H9 (cell line): ENCODE measurements at regions not wholly inside any gene's neighbourhood (a gene's known extent, or its start where the extent isn't known, plus 50 kb on each side); places are given as distances from the start of the nearest gene placed in this dataset.

Experiments used
- DNase-seq: peaks from one replicate; pipeline ENCODE4 v3.0.0-alpha.2; 2017
- H2AFZ ChIP-seq: one replicate; pipeline ENCODE4 v1.6.1; 2013; ENCODE audit warnings: mild to moderate bottlenecking, low read length, control low read depth, moderate library complexity
- H2AK5ac ChIP-seq: 2 replicates; pipeline ENCODE4 v1.6.1; 2013; ENCODE audit warnings: low read length, control low read depth, mixed read lengths; ENCODE audit not compliant: insufficient read length
- H2BK120ac ChIP-seq: one replicate; pipeline ENCODE4 v1.6.1; 2013; ENCODE audit warnings: low read depth, mild to moderate bottlenecking, low read length, control low read depth, inconsistent platforms; ENCODE audit not compliant: poor library complexity, severe bottlenecking
- H2BK12ac ChIP-seq: 2 replicates; pipeline ENCODE4 v1.6.1; 2013; ENCODE audit warnings: low read length, control low read depth, mixed read lengths, low read depth; ENCODE audit not compliant: insufficient read length
- H2BK15ac ChIP-seq: 2 replicates; pipeline ENCODE4 v1.6.1; 2013; ENCODE audit warnings: low read depth, low read length, control low read depth
- H2BK20ac ChIP-seq: one replicate; pipeline ENCODE4 v1.6.1; 2013; ENCODE audit warnings: low read depth, mild to moderate bottlenecking, low read length, control low read depth, inconsistent platforms; ENCODE audit not compliant: poor library complexity, severe bottlenecking
- H2BK5ac ChIP-seq: 2 replicates; pipeline ENCODE4 v1.6.1; 2013; ENCODE audit warnings: low read length, control low read depth, mixed read lengths; ENCODE audit not compliant: insufficient read length
- H3K14ac ChIP-seq: 2 replicates; pipeline ENCODE4 v1.6.1; 2013; ENCODE audit warnings: low read length, control low read depth; ENCODE audit not compliant: insufficient read depth
- H3K18ac ChIP-seq: 2 replicates; pipeline ENCODE4 v1.6.1; 2013; ENCODE audit warnings: low read depth, mild to moderate bottlenecking, mixed read lengths, low read length, control low read depth; ENCODE audit not compliant: insufficient read length
- H3K23ac ChIP-seq: 2 replicates; pipeline ENCODE4 v1.6.1; 2013; ENCODE audit warnings: low read length, control low read depth, mixed read lengths, low read depth; ENCODE audit not compliant: insufficient read length
- H3K23me2 ChIP-seq: 2 replicates; pipeline ENCODE4 v1.6.1; 2013; ENCODE audit warnings: low read depth, mild to moderate bottlenecking, mixed read lengths, low read length, control low read depth; ENCODE audit not compliant: insufficient read length, poor library complexity, severe bottlenecking
- H3K27ac ChIP-seq: 2 replicates; pipeline ENCODE4 v1.5.1; 2013; ENCODE audit warnings: low read length, control low read depth, mixed read lengths, low read depth; ENCODE audit not compliant: insufficient read length
- H3K27me3 ChIP-seq: 2 replicates; pipeline ENCODE4 v1.6.1; 2013; ENCODE audit warnings: low read length, control low read depth, inconsistent platforms; ENCODE audit not compliant: insufficient read depth
- H3K4ac ChIP-seq: 2 replicates; pipeline ENCODE4 v1.6.1; 2013; ENCODE audit warnings: low read depth, mild to moderate bottlenecking, control low read depth, inconsistent platforms, low read length, moderate library complexity
- H3K4me1 ChIP-seq: 2 replicates; pipeline ENCODE4 v1.6.1; 2013; ENCODE audit warnings: low read length, control low read depth, inconsistent platforms; ENCODE audit not compliant: insufficient read depth
- H3K4me2 ChIP-seq: 2 replicates; pipeline ENCODE4 v1.6.1; 2013; ENCODE audit warnings: low read length, control low read depth, mixed read lengths; ENCODE audit not compliant: insufficient read length, insufficient read depth
- H3K56ac ChIP-seq: 2 replicates; pipeline ENCODE4 v1.6.1; 2013; ENCODE audit warnings: low read depth, mild to moderate bottlenecking, mixed read lengths, low read length, control low read depth; ENCODE audit not compliant: insufficient read length
- H3K79me1 ChIP-seq: 2 replicates; pipeline ENCODE4 v1.6.1; 2013; ENCODE audit warnings: low read depth, mild to moderate bottlenecking, moderate library complexity, low read length, control low read depth, inconsistent platforms; ENCODE audit not compliant: insufficient read depth, poor library complexity, severe bottlenecking
- H3K79me2 ChIP-seq: 2 replicates; pipeline ENCODE4 v1.6.1; 2013; ENCODE audit warnings: low read length, control low read depth, inconsistent platforms; ENCODE audit not compliant: insufficient read depth
- H3K9ac ChIP-seq: 2 replicates; pipeline ENCODE4 v1.6.1; 2013; ENCODE audit warnings: low read length, control low read depth, mixed read lengths; ENCODE audit not compliant: insufficient read length; ENCODE audit errors: extremely low read depth
- H3K9me3 ChIP-seq: one replicate; pipeline ENCODE4 v1.6.1; 2013; ENCODE audit warnings: low read depth, low read length, inconsistent platforms; ENCODE audit not compliant: control insufficient read depth
- H3T11ph ChIP-seq: one replicate; pipeline ENCODE4 v1.6.1; 2013; ENCODE audit warnings: mild to moderate bottlenecking, low read length, control low read depth, inconsistent platforms
- H4K20me1 ChIP-seq: one replicate; pipeline ENCODE4 v1.6.1; 2013; ENCODE audit not compliant: control insufficient read depth, insufficient read length, insufficient read depth
- H4K5ac ChIP-seq: 2 replicates; pipeline ENCODE4 v1.6.1; 2013; ENCODE audit warnings: low read depth, mild to moderate bottlenecking, mixed read lengths, low read length, control low read depth; ENCODE audit not compliant: insufficient read length
- H4K8ac ChIP-seq: replicated peaks from 2 replicates; pipeline ENCODE4 v1.6.1; 2013; ENCODE audit warnings: low read length, control low read depth, mixed read lengths, low read depth; ENCODE audit not compliant: insufficient read length
- H4K91ac ChIP-seq: 2 replicates; pipeline ENCODE4 v1.6.1; 2013; ENCODE audit warnings: low read depth, mild to moderate bottlenecking, moderate library complexity, mixed read lengths, low read length, control low read depth; ENCODE audit not compliant: insufficient read length
- H3K27ac Mint-ChIP-seq, 3 experiments: 2 replicates in 2 of 3; 3 replicates in 1 of 3; pipeline ENCODE4 v1.8.0; 2020 to 2021; ENCODE audit warnings: mixed read lengths in 3 of 3, mild to moderate bottlenecking in 1 of 3, moderate library complexity in 1 of 3
- H3K27me3 Mint-ChIP-seq: 2 replicates; pipeline ENCODE4 v1.8.0; 2021; ENCODE audit warnings: low read depth, mild to moderate bottlenecking, moderate library complexity, mixed read lengths
- H3K36me3 Mint-ChIP-seq, 3 experiments: 2 replicates in 2 of 3; 3 replicates in 1 of 3; pipeline ENCODE4 v1.8.0; 2020 to 2021; ENCODE audit warnings: low read depth in 3 of 3, mixed read lengths in 3 of 3; ENCODE audit not compliant: insufficient read depth in 1 of 3
- H3K4me1 Mint-ChIP-seq, 2 experiments: 2 replicates each; pipeline ENCODE4 v1.8.0; 2020; ENCODE audit warnings: mixed read lengths in 2 of 2
- H3K4me3 Mint-ChIP-seq, 2 experiments: 2 replicates in 1 of 2; 3 replicates in 1 of 2; pipeline ENCODE4 v1.8.0; 2020 to 2021; ENCODE audit warnings: mild to moderate bottlenecking in 2 of 2, mixed read lengths in 2 of 2, moderate library complexity in 1 of 2
- H3K9me3 Mint-ChIP-seq, 2 experiments: 2 replicates in 1 of 2; 3 replicates in 1 of 2; pipeline ENCODE4 v1.8.0; 2020; ENCODE audit warnings: mild to moderate bottlenecking in 2 of 2, mixed read lengths in 2 of 2, moderate library complexity in 1 of 2
- WGBS: extraction: QIAGEN DNeasy Blood & Tissue Kit; methylation state at CpG from one replicate; pipeline ENCODE4 v1.1.7; 2013; ENCODE audit warnings: missing lambda C conversion rate, low lambda C conversion rate, mixed read lengths; ENCODE audit not compliant: insufficient read length; ENCODE audit errors: extremely low coverage; 5-methylcytosine and 5-hydroxymethylcytosine counted together
- TF ChIP-seq, protein P1 (sequence below): fragments of 200-600 bp; sonication (generic); conservative IDR thresholded peaks from 3 replicates; pipeline ENCODE4 v1.8.0; 2021; ENCODE audit warnings: antibody characterized with exemption, mild to moderate bottlenecking

- Histone ChIP-seq H3K9me3 (no peaks in the 10 kb centered on the region), H3K79me2 (no peaks in the 10 kb centered on the region), H4K91ac (no peak overlapping the region), H3K9ac (no peak overlapping the region), H3K4ac (no peak overlapping the region), H2BK5ac (no peak overlapping the region), H3K4me2 (no peak overlapping the region), H2BK20ac (no peak overlapping the region), H3K79me1 (no peaks in the 10 kb centered on the region), H3K27me3 (no peaks in the 10 kb centered on the region), H3K4me1 (no peaks in the 10 kb centered on the region), H2BK12ac (no peak overlapping the region), H4K8ac (no peak overlapping the region), H3T11ph (no peak overlapping the region), H4K5ac (no peak overlapping the region), H2BK120ac (no peak overlapping the region), H2AFZ (no peak overlapping the region), H3K23me2 (no peaks in the 10 kb centered on the region), H2AK5ac (no peak overlapping the region), H3K56ac (no peak overlapping the region), H3K18ac (no peak overlapping the region), H3K14ac (no peak overlapping the region), H3K27ac (no peak overlapping the region), H2BK15ac (no peak overlapping the region), H3K23ac (no peak overlapping the region), H4K20me1 (no peaks in the 10 kb centered on the region)
- H3K4me3 Mint-ChIP-seq, result no peak overlapping the region
- H3K27me3 Mint-ChIP-seq, result no peaks in the 10 kb centered on the region
- no peaks in the 10 kb centered on the region for H3K4me1 Mint-ChIP-seq
- peaks cover 6 to 8% (median 8%) of the 10 kb centered on the region in 3 experiments for H3K36me3 Mint-ChIP-seq
- no peak for DNase-seq
- WGBS, result no CpG with 5 or more reads among the region's 4 CpGs
- TF ChIP-seq, protein P1, sequence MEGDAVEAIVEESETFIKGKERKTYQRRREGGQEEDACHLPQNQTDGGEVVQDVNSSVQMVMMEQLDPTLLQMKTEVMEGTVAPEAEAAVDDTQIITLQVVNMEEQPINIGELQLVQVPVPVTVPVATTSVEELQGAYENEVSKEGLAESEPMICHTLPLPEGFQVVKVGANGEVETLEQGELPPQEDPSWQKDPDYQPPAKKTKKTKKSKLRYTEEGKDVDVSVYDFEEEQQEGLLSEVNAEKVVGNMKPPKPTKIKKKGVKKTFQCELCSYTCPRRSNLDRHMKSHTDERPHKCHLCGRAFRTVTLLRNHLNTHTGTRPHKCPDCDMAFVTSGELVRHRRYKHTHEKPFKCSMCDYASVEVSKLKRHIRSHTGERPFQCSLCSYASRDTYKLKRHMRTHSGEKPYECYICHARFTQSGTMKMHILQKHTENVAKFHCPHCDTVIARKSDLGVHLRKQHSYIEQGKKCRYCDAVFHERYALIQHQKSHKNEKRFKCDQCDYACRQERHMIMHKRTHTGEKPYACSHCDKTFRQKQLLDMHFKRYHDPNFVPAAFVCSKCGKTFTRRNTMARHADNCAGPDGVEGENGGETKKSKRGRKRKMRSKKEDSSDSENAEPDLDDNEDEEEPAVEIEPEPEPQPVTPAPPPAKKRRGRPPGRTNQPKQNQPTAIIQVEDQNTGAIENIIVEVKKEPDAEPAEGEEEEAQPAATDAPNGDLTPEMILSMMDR, result no peak
- H3K9me3 Mint-ChIP-seq, result peaks cover 8 to 12% of the 10 kb centered on the region in 2 experiments
- no peak overlapping the region for H3K27ac Mint-ChIP-seq
Measured at GRCh38 chr4:28562913-28563312, 1702.3 kb downstream of the STIM2 start.
